ENCODE measurements at regions not wholly inside any gene's neighbourhood (a gene's known extent, or its start where the extent isn't known, plus 50 kb on each side); places are given as distances from the start of the nearest gene placed in this dataset.
"Not testable (repeated sequence)": the region's sequence is repeated elsewhere in the genome, so short reads cannot be mapped to it uniquely, and the experiment has no call there.

DNA sequence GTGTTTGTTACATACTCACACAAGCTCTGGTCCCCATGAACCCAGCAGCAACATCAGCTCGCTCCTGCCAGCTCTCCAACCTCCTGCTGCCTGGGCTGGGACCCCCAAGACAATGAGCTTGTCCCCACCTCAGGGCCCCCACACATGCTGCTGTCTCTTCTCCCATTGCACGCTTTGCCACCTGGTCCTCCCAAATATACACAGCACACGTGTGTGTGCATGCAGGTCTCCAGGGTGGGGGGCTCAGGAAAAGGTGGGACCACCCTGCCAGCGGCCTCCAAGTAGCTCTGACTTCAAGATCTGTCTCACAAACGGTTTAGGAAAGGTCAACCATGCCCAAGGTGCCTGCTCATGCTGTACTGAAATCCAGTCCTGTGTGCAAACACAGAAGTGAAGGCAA, 68.1 kb upstream of the CCND1 start:
- no peak for DNase-seq

DNA sequence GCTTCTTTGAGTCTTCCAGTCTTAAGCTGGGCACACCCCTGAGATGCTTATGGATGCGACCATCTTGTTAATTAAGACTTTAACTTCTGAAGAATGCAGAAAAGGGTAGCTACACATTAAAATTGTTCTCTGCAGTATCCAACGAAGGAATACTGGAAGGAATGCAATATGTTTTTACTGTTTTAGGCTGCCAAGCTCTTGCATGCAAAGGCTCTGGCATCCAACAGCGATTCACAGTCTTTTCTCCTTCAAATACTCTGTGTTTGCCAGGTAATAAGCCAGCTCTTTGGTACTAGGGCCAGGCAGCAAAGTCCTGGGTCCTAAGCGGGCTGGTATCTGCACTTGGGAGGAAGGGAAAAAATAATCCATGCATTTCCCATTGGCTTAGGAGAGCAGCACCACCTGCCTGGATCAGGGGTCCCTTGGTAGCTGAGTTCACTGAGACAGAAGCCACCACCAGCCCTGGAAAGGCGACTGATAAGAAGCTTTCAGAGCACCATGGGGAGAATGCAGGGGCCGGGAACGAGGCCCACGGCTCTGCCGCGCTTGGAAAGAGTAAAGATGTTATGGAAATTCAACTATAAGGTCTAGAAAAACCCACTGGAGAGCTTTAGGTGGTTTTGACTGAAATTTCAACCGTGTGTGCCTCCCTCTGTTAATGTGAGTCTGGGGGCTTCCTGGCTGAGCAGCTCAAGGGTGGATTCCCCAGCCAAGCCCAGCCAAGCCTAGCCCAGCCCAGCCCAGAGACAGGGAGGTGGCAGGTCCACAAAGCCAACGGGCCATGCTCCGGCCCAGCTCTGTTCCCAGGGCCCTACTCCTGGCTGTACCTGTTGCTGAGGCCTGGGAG, 67.0 kb upstream of the CCND1 start:
- DNase-seq: no peak

DNA sequence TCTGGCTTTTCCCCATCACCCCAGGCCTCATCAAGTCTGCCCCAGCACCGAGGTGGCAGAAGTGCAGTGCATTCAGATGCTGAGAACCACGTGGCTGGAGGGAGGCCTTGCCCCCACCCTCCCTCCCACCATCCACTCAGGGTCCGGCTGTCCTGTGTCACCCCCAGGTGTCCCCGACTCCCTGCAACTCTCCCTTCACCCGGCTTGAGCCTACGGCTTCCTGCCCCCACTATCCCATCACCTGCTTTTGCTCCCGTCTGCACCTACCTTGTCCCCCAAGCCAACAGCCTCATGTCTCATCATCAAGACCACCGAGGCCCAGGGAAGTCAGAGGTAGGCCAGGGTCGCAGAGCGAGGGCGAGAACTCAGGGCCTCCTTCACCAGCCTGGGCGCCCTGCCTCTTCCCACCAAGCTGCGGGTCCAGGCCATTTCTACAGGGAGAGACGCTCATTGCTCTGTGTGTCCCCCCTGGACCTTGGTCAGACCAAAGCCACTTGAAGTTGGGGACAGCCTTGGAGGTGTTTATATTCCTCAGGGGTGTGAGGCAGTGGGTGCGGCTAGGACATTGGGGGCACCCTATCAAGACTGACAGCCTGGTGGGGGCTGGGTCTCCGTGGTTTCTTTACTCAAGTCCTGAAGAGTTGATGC, 66.2 kb upstream of the CCND1 start:
- no peak for DNase-seq

DNA sequence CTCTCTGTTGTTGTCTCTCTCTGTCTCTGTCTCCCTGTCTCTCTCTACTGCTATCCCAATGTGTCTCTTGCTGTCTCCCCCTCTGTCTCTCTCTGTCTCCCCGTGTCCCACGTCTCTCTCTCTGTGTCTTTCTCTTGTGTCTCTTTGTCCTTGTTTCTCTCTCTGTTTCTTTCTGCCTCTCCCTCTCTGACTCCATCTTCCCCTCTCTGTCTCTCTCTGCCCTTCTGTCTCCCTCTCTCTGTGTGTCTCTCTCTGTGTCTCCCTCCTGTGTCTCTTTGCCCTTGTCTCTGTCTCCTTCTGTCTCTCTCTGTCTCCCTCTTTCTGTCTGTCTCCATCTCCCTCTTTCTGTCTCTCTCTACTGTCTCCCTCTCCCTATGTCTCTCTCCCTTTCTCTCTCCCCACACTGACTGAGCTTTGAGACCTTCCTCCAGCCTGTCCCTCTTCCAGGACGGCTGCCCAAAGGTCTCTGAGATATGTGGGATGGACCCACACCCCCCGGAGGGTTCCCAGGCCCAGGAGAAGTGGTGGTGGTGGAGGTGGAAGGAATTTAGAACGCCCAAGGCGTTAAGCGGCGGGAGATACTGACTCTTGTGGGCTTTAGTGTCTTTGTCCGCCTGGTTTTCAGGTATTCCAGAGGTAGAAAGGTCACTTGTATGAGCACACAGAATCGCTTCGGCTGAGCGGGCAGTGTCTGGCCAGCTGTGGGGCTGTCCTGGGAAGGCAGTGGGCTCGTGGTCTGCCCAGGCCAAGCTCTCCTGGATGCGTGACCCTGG, 65.5 kb upstream of the CCND1 start:
- DNase-seq: no peak

DNA sequence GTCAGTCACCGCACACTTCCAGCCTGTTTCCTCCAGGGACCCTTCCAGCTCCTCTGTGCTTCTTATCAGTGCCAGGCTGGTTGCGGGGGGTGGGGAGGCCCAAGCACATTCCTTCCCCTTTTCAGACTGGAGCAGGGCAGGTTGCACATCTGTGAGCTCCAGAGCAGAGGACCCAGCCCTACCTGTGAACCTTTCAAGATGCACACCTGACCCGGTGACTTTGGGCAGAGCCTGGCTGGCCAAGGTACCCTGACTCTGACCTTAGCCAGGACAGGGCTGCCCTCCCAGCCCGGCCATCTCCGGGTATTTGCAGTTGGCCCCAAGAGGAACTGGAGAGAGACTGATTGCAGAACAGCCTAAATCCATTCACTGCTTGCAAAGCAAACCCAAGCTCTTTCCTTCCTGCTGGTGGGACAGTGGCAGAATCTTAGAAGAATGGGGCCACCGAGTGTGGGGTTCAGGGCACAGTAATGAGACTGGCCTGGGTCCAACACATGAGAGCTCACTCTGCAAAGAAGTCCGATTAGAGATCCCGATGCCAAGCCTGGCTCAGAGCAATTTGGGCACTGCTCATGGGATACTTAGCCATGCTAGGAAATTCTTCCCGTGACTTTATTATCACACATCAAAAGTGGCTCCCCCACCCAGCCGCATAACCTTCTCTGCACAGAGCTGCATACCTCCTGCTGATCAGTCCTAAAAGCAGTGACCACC, 64.7 kb upstream of the CCND1 start:
- no peak for DNase-seq

DNA sequence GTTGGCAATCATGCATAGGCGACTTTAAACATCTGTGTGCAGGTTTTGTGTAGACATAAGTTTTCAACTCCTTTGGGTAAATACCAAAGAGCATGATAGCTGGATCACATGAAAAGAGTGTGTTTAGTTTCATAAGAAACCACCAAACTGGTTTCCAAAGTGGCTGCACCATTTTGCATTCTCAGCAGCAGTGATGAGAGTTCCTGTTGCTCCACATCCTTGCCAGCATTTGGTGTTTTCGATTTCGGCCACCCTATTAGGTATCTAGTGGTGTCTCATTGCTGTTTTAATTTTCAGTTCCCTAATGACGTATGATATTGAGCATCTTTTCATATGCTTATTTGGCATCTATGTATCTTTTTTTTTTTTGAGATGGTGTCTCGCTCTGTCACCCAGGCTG, 62.8 kb upstream of the CCND1 start:
- DNase-seq: no peak

DNA sequence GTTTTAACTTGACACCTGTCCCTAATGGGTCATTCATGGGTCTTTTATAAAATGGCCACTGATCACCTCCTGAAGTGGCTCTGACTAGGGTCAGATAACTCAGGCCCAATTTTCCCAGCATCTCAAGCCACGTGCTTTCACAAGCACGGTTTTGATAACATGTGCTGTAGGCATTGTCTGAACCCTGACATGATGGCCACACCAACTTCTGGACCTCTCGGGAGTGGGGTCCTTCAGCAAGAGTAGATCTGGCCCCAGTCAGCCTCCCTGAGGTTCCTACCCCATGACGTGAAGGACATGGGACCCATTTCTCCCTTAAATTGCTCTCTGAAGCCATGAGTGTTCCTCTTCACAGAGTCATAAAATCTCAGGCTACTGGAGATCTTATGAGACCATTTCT, 60.4 kb upstream of the CCND1 start:
- DNase-seq: no peak

DNA sequence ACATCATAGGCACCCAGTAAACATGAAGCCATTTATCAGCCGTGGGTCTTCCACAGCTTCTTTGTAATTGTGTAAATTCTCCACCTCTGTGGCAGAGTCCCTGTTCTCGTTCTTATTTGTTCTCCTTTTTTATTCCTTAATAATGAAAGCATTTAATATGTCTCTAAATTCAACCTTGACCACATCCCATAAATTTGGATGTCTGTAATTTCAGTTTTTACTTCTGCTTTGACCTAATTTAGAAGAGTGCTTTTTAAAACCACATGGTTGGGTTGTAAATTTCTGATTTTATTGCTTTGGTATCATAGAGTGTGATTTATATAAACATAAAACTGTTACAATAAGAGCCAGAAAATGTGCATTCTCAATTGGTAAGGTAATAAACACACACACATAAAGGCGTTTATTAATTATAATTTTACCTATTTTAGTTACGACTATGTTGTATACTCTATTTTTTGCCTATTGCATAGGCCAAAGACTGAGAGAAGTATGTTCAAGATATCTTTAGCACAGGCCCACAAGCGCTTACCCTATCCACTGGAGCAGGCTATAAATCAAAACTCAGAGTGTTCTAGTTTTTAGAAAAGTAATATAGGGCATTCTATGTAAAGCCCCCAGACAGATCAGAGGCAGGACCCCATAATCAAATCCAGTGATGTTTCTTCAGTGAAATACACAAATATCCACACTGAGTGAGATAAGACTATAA, 58.0 kb upstream of the CCND1 start:
- DNase-seq: no peak

DNA sequence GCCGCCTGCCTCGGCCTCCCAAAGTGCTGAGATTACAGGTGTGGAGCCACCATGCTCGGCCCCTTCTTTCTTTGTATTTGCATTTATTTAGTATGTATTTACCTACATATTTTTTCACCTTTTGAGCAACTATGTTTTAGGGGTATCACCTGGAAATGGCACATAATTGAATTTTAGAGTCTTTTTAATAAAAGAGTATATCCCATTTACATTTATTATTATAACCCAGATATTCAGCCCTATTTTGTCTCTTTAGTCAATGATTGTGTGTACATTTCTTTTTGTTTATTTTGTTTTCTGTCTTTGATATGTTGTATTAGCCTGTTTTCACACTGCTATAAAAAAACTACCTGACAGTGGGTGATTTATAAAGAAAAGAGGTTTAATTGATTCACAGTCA, 56.8 kb upstream of the CCND1 start:
- DNase-seq: no peak

DNA sequence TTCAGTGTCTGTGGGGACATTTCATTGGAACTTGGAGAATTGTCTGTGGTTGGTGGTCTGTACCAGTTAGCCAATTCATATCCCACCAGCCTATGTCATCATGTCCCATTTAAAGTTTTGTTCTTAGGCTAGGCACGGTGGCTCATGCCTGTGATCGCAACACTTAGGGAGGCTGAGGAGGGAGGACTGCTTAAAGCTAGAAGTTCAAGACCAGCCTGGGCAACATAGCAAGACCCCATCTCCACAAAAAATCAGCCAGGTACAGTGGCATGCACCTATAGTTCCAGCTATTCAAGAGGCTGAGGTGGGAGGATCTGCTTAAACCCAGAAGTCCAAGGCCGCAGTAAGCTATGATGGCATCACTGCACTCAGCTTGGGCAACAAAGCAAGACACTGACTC, 55.6 kb upstream of the CCND1 start:
- no peak for DNase-seq

DNA sequence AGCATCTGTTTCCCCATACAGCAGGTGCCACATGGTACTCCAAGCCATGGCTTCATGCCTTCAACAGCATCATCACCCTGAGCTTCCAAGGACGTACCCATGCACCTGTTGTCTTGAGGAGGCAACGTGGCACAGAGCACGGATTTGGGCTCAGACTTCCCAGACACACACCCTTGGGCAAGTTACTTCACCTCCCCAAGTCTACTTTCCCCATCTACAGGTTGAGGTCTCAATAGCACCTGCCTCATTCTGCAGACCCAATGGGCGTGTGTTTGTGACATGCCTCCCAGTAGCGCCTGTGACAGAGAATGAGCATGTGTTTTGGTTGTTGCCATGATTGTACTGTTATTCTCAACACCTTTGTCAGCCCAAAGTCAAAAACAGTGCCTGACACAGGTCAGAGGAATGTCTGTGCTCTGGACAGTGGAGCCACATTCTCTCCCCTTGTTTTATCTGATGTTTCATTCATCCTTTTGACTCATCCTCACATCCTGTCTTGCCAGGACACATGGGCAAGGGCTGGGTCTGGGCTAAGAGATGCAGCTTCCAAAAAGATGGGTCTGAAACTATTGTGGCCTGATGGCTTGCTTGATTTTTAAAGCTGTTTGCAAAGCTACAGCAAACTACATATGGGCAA, 53.4 kb upstream of the CCND1 start:
- DNase-seq: no peak

DNA sequence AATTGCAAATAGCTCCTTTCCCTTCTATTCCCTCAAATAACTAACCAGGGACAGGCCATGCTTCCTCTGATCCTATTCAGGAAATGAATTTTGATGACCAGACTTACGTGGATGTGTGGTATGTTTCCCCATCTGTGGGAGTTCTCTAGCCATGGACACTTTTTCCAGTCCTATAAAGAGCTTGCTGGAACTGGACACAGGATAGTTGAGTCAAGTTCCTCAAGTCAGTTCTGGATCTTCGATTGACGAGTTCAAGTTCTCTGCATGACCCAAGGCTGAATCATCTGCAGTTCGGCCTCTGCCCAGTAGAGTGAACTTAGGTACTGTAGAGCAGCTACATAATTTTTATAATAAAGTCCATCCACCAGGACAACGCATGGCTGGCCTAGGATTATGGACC, 52.7 kb upstream of the CCND1 start:
- no peak for DNase-seq

DNA sequence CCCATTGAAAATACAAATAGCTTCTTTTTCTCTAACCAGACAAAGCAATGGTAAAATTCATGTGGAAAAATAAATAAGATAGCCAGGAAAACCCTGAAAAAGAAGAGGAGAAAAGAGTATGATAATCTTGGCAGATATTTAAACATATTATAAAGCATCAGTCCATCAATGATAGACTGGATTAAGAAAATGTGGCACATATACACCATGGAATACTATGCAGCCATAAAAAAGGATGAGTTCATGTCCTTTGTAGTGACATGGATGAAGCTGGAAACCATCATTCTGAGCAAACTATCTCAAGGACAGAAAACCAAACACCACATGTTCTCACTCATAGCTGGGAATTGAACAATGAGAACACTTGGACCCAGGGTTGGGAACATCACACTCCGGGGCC, 50.9 kb upstream of the CCND1 start:
- DNase-seq: not testable (repeated sequence)
